NCI-H69 (cell line): ENCODE measurements at regions not wholly inside any gene's neighbourhood (a gene's known extent, or its start where the extent isn't known, plus 50 kb on each side); places are given as distances from the start of the nearest gene placed in this dataset.
"Not testable (repeated sequence)": the region's sequence is repeated elsewhere in the genome, so short reads cannot be mapped to it uniquely, and the experiment has no call there.

Experiments used
- DNase-seq: peaks from one replicate; lab custom pipeline; 2025; lab: John Stamatoyannopoulos, UW

DNA sequence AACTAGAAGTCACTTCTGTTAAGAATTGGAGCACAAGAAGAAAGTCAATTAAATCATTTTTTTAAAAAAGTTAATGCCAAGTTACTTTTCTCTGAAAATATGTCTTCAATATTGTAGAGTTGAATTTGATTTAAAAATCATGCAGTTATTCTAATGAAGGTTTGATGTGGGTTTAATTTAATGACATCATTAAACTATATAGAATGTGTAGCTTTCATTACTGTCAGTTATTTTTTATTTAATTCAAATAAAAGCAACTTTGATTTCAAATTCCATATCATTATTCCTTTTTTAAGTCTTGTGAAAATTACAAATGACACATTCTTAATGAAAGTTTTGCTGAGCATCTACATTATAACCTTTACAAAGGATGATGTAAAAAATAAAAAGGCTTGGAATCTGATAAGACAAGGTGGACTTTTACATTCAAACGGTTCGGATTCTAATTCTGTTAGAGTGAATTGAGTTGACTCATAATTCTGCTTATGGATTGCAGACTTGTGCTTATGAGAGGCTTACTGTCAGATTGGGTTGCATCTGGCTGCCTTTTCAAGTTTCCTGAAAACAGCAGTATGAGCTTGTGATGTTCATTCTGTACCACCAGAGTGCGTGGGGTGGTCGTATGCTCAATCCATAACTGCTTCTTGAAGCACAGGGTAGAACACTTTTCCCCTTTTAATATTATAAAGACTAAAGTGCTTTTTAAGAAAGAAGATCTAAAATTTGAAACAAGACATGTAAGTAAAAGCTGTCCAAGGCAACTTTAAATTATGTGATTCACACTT lies 253.0 kb upstream of the ARRDC3 start:
- peak; percentile 41 for DNase-seq

DNA sequence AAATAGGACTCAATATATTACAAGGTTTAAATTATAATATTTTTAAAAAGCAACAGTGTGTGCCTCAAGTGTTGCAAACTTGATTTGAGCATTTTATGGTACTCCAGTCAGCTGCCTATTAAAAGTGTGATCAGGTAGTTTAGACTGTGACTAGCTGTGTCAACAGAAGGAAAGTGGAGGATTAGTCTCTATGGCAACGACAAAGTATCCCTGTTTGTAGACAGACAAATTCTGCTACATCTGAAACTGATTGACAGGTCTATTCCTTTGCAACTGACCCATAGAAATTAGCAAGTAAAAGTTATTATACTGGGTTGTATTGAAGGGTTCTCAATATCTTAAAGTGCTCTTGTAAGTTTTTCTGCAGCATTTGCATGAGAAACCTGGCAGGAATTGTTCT lies 249.8 kb upstream of the ARRDC3 start:
- peak; percentile 79 for DNase-seq

- DNase-seq = no peak
Measured at GRCh38 chr5:91611746-91612145, 228.6 kb upstream of the ARRDC3 start.

DNA sequence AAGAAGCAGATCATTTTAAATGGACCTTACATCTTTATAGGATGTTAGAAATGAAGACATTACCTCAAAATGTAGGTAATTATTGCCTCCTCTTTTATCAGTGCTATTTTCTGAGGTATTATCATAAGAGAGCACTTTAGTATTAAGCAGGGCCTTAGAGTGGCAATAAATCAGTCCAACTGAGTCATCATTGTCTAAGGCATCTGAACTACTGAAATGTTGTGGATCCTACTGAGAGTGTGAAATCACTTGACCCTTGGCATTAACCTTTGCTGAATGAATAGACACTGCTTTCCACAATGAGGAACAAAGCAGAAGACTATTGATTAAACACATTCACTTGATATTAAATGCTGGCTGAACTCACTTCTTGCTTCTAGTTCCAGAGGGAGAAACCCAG lies 224.6 kb upstream of the ARRDC3 start:
- peak; percentile 52 for DNase-seq

DNA sequence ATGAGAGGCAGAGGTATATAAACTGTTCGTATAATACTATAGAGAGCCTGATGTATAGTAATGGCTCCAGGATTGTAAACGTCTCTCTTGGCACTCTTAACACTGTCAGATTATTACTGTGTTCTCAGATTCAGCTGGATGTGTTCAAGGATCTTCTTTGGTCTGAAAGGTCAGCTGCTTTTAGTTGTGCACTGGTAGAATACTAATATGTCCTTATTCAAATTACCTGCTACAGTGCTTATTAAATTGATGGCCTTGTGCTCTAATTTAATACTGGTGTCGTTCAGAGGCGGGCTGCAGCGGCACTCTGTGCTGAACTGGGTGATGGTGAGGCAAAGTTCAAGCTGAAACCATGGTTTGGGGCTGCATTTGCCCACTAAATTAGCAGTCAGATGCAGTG lies 216.7 kb upstream of the ARRDC3 start:
- DNase-seq = no peak

DNA sequence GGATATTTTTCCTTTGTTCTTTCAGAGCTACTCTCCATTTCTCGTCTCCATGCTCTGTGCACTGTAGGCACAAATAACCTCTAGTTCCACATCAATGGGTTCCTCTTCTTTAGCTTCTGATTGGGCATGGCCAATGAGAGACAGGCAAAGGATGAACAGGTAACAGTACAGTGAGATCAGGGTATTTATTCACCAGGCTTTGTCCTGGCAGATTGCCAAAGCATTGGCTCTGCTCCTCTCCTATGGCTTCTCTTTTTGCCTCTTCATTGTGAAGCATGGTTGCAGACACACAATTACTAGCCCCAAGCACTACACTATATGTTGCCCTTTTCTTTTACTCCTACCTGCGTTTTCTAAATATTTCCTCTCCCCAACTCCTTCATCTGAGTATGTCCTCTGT lies 215.1 kb upstream of the ARRDC3 start:
- peak; percentile 70 for DNase-seq

DNA sequence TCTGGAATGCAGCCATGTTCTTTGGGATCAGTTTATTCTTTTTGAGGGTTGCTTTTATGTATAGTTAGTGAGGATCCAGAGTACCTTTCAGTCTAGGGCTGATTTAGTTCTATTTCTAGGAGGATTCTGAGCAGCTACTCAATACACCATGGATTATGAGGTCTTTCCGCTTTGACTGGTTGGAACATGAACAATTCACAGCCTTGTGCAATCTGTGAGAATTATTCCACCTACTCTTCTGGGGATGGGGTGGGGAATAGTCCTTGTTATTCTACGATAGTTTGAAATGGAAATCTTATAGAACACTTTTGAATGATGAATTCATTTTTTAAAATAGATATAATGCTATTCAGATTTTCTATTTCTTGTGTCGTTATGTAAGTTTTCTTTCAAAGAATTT lies 212.3 kb upstream of the ARRDC3 start:
- DNase-seq = no peak

DNA sequence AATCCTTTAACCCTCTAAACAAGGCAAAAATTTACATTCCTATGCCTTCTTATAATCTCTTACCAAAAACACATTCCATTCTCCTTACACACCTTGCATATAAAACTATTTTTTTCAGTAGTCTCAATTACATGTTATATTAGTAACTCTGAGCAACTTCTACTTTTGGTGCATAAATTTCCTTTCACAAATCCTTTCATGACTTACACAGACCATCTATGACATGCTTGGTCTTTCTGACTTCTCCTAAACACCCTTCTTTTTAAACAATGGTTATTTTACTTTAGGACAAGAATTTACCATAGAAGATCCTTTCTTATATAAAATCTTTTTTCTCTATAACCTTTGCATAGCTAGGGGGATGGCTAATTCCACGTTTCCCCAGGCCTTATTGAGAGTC lies 208.0 kb upstream of the ARRDC3 start:
- DNase-seq = peak; percentile 37

GRCh38 chr5:91586232-91586631 lies 203.1 kb upstream of the ARRDC3 start:
- peak; percentile 32 for DNase-seq

DNA sequence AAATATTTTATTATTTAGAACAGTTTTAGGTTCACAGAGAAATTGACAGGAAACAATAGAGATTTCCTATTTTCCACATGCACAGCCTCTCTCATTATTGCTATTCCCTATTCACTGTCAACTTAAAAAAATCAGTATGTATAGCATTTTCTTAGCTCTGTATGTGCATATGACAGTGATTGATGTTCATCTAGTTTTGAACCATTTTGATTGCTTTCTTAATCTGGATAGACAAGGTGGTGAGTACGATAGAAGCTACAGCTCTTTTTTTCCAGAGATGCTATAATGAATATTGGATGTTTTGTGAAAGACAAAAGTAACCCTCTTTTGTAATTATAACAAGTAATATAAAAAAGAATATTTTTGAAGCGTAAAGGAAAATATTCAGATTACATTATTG lies 201.2 kb upstream of the ARRDC3 start:
- DNase-seq = no peak

- DNase-seq = not testable (repeated sequence)
Measured at GRCh38 chr5:91566012-91566411, 182.9 kb upstream of the ARRDC3 start.

GRCh38 chr5:91562922-91563321 lies 179.8 kb upstream of the ARRDC3 start:
- peak; percentile 28 for DNase-seq

DNA sequence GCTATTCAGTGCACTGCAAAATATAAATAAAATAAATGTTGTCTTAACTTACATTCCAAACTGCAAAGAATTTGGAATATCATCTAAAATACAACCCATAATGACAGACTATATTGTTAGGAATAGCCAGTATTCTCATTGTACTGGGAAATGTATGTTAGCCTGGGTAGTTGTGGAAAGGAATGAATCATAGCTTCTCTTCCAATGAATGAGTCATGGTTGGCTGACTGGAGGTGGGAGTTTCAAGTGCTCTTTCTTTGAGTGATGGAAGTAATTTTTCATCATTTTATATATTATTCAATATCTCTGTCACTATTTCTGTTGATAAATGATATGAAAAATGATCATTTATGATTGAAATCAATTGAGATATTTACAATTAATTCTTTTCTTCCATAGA lies 158.6 kb upstream of the ARRDC3 start:
- no peak for DNase-seq

DNA sequence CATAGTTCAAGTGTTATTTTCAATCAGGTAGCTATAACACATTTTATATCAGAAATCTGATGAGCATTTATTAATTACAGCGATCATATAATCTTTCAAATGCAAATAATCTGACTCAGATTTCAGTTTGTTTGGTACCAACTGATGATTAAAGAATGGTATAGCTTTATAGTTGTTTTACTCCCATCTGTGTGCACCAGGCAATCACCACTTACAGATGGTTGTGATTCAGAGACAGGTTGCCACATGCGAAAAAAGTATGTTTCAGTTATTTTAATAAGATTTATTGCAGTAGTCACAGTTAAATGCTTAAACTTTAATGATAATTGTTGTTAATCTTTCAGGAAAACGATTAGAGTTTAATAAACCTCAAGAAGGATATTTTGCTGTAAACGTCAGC lies 155.1 kb upstream of the ARRDC3 start:
- DNase-seq = no peak

GRCh38 chr5:91535499-91535898 lies 152.4 kb upstream of the ARRDC3 start:
- no peak for DNase-seq

GRCh38 chr5:91534332-91534731 lies 151.2 kb upstream of the ARRDC3 start:
- no peak for DNase-seq

GRCh38 chr5:91532779-91533178 lies 149.7 kb upstream of the ARRDC3 start:
- DNase-seq = no peak

DNA sequence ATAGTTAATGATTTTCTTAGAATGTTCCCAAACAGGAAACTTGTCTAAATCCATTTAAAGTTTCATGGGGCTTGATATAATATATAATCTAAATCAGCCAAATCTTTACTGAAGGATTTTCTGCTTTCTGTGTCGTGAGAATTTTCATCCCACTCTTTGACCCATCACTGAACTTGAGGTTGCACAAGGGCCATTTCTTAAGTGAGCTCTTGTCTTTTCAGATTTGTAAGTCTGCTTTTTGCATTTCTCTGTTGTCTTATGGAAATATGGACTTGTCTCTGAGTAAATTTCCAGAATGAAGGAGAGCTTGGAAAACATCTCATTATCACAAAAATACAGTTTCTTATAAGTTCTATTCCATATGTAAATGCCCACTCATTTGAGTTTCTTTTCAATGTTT lies 149.2 kb upstream of the ARRDC3 start:
- no peak for DNase-seq

DNA sequence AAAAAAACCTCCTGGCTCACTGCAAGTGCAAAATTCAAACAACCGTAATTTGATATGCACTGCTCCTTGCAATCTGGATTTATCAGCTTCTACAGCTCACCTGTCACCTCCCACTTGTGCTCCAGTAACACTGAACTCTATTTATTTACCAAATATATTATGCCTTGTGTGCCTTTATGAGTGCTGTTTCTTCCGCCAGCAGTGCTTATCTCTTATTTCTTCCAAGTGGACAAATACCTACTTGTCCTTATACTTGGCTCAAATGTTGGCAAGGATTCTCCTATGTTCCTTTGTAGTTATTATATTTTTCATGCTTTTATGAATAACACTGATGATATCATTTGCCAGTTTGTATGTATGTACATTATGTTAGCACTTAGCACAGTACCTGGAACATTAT lies 145.7 kb upstream of the ARRDC3 start:
- peak; percentile 10 for DNase-seq

DNA sequence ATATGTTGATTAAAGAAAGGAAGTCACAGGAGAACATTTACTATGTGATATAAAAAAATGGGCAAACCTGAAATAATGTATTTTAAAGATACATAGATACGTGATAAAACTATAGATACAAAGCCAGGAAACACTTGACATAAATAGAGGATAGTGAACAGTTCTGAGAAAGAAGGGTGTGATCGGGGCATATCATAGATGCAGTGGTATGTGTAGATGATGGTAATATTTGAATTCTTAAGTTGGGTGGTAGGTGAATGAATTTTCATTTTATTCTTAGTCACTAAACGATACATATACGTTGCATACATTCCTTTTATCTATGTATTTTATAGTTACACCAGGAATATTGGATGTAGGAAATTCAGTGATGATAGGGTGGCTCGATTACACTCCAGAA lies 138.7 kb upstream of the ARRDC3 start:
- no peak for DNase-seq

- no peak for DNase-seq
Measured at GRCh38 chr5:91521334-91521733, 138.2 kb upstream of the ARRDC3 start.

GRCh38 chr5:91514400-91514799 lies 131.3 kb upstream of the ARRDC3 start:
- DNase-seq = no peak

DNA sequence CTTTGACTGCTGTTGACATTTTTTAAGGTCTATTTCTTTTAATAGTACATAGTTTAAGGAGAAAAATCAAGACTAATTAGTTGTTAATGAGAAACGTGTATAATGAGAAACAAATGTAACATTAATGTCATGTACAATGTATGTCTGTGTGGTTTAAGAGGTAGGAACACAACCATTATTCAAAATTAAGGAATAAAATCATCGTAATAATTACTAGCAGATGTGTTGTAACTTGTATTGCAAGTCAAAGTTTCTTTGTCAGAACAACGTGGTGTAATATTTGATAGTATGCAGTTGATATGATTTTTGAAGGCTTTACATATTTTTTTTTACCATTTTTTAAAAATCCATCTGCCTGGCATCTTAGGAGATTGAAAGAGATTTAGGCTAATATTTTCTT lies 120.2 kb upstream of the ARRDC3 start:
- DNase-seq = no peak

DNA sequence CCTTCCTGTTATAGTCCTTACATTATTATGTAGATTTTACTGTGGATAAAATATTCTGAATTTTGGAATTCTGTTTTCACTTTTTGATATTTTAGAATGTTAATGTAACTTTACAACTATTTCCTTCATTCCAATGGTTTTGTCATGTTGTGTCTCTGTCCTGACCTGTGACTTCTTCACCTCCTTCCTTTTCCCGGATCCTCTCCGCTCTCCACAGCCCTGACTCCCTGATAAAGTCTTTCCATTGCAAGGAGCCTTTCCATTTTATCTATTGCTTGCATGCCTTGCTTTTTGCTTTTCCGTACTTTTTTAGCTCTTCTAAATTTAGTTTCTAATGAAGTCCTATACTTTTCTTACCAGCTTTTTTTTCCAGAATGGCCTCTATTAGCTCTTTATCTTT lies 117.6 kb upstream of the ARRDC3 start:
- DNase-seq = no peak
